Bronchial epithelial cell (primary cell): ENCODE measurements at regions not wholly inside any gene's neighbourhood (a gene's known extent, or its start where the extent isn't known, plus 50 kb on each side); places are given as distances from the start of the nearest gene placed in this dataset.
"Not testable (repeated sequence)": the region's sequence is repeated elsewhere in the genome, so short reads cannot be mapped to it uniquely, and the experiment has no call there.

Experiments
- DNase-seq: peaks from one replicate; pipeline ENCODE4 v3.0.0-alpha.2; 2010; ENCODE audit warnings: low read depth
- FAIRE-seq: peaks from 2 replicates; lab custom pipeline; 2011; peaks lifted over from hg19 to GRCh38; lab: Jason Lieb, UNC
- H3K27me3 ChIP-seq: 2 replicates; pipeline ENCODE4 v1.5.1; 2011; ENCODE audit warnings: low read length; ENCODE audit not compliant: control insufficient read depth, insufficient read depth
- H3K36me3 ChIP-seq: 2 replicates; pipeline ENCODE4 v1.5.1; 2011; ENCODE audit warnings: low read length; ENCODE audit not compliant: control insufficient read depth, insufficient read depth
- H3K4me3 ChIP-seq: 2 replicates; pipeline ENCODE4 v1.5.1; 2011; ENCODE audit warnings: mild to moderate bottlenecking, low read depth, low read length, control low read depth
- CTCF ChIP-seq: IDR thresholded peaks from 2 replicates; pipeline ENCODE4 v1.5.1; 2011; ENCODE audit warnings: mild to moderate bottlenecking, moderate library complexity, low read length, control low read depth, inconsistent platforms; ENCODE audit not compliant: insufficient read depth, severe bottlenecking

- FAIRE-seq (no peak), DNase-seq (peak; percentile 62)
- Histone ChIP-seq H3K36me3 (no peaks in the 10 kb centered on the region), H3K27me3 (no peaks in the 10 kb centered on the region), H3K4me3 (no peak overlapping the region)
- TF ChIP-seq CTCF: no peak
Measured at GRCh38 chr20:12947691-12948090, 61.1 kb upstream of the SPTLC3 start.

- no peak for TF ChIP-seq CTCF
- FAIRE-seq (no peak), DNase-seq (no peak)
Measured at GRCh38 chr20:12949429-12949980, 59.3 kb upstream of the SPTLC3 start.

GRCh38 chr20:12954254-12954653 lies 54.5 kb upstream of the SPTLC3 start:
- H3K27me3 ChIP-seq, H3K36me3 ChIP-seq, DNase-seq, FAIRE-seq, H3K4me3 ChIP-seq: not testable (repeated sequence)

More at GRCh38 chr20:12949429-12949980, 59.3 kb upstream of the SPTLC3 start:
- no peak overlapping the region for H3K4me3 ChIP-seq
- no peaks in the 10 kb centered on the region for H3K27me3 ChIP-seq
- H3K36me3 ChIP-seq: no peaks in the 10 kb centered on the region

- no peak for DNase-seq
- no peak for FAIRE-seq
- no peak overlapping the region for H3K4me3 ChIP-seq
- H3K27me3 ChIP-seq: no peaks in the 10 kb centered on the region
- no peaks in the 10 kb centered on the region for H3K36me3 ChIP-seq
- TF ChIP-seq CTCF: no peak
Measured at GRCh38 chr20:12955611-12956010, 53.2 kb upstream of the SPTLC3 start.

DNA sequence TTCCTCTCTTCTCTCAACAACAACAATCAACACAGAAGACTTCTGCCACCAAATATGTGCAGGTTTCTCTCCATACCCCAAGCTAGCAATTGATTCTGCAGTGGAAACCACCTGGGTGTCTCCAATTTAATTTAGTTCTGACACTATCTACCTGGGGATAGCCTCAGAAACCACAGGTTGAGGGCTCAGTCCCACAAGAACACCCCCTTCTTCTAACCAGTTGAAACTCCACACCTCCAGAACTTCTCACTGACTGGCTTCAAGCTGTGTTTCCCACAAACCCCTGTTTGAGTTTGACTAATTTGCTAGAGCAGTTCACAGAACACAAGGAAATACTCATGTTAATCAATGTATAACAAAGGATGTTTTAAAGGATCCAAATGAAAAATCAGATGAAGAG lies 52.5 kb upstream of the SPTLC3 start:
- DNase-seq (no peak), FAIRE-seq (no peak)
- Histone ChIP-seq H3K36me3 (no peaks in the 10 kb centered on the region), H3K4me3 (no peak overlapping the region), H3K27me3 (no peaks in the 10 kb centered on the region)
- TF ChIP-seq CTCF: no peak

- Histone ChIP-seq H3K4me3 (no peak overlapping the region), H3K36me3 (no peaks in the 10 kb centered on the region), H3K27me3 (no peaks in the 10 kb centered on the region)
- no peak for TF ChIP-seq CTCF
- no peak for FAIRE-seq
- DNase-seq: no peak
Measured at GRCh38 chr20:12957968-12958367, 50.8 kb upstream of the SPTLC3 start.
